ENCODE measurements at regions not wholly inside any gene's neighbourhood (a gene's known extent, or its start where the extent isn't known, plus 50 kb on each side); places are given as distances from the start of the nearest gene placed in this dataset.

Small RNA genes in the stretch of these regions (microRNA-seq; reads per million reads assigned to microRNA genes)
- 1.6 reads per million for gene MIR466 (ENCODE audit: unreplicated experiment)

Data from osteocyte (in vitro differentiated cells).